ENCODE measurements at regions not wholly inside any gene's neighbourhood (a gene's known extent, or its start where the extent isn't known, plus 50 kb on each side); places are given as distances from the start of the nearest gene placed in this dataset.

DNA sequence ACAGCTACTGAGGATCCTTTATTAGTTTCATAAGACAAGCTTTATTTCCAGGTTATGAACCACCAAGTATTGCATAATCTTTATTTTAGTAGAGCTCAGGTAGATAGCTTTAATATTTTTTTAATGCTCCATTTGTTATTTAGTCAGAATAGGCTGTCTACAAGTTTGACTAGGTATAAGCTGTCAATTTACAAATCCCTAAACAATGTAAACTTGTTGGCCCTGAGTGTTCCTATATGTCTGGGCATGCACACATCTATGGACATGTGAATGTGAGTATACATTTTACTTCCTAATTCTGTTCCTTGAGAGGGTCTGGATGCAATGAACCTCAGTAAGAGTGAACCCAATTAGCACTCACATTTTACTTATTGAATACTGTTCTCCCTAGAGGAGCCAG is 722.2 kb upstream of the PTPRD start:
- TF ChIP-seq, protein P1, sequence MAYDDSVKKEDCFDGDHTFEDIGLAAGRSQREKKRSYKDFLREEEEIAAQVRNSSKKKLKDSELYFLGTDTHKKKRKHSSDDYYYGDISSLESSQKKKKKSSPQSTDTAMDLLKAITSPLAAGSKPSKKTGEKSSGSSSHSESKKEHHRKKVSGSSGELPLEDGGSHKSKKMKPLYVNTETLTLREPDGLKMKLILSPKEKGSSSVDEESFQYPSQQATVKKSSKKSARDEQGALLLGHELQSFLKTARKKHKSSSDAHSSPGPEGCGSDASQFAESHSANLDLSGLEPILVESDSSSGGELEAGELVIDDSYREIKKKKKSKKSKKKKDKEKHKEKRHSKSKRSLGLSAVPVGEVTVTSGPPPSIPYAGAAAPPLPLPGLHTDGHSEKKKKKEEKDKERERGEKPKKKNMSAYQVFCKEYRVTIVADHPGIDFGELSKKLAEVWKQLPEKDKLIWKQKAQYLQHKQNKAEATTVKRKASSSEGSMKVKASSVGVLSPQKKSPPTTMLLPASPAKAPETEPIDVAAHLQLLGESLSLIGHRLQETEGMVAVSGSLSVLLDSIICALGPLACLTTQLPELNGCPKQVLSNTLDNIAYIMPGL (CRISPR knock-in tag; IDR thresholded peaks at IDR 0.05; ENCODE audit: borderline replicate concordance), result no peak
- Histone ChIP-seq H3K4me3 (no peak overlapping the region), H3K9me3 (no peaks in the 10 kb centered on the region), H3K4me1 (no peaks in the 10 kb centered on the region), H3K4me2 (no peak overlapping the region), H3K27ac (no peak overlapping the region)
- FAIRE-seq (no peak), ATAC-seq (no peak), DNase-seq (ENCODE audit: low read depth in 1 of 2, low spot score in 1 of 2) (no peak)
- CTCF ChIA-PET, result interaction anchor here (0.6 kb wide), 2 partner anchors 31 to 86 kb away, joined by 3 read pairs; no protein-coding TSS in a partner anchor
- POLR2A ChIA-PET, result no interaction called here

DNA sequence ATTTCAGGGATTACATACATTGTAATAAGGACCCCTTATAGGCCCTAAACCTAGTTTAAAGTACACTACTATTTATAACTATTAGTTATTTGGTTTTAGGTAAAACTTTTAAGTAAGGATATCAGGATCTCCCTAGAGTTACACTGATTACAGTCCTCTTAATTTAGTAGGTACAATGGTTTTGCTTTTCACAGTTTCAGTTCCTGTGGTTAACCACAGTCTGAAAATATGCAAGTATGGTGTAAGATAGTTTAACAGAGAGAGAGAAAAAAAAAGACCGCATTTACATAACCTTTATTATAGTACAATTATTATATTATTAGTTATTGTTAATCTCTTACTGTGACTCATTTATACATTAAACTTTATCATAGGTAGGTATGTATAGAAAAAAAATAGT is 725.3 kb upstream of the PTPRD start:
- Histone ChIP-seq H3K4me2 (no peak overlapping the region), H3K4me3 (no peak overlapping the region), H3K27ac (no peak overlapping the region), H3K4me1 (no peaks in the 10 kb centered on the region), H3K9me3 (no peaks in the 10 kb centered on the region)
- ChIA-PET CTCF (no interaction called here), POLR2A (no interaction called here)
- DNase-seq (ENCODE audit: low read depth in 1 of 2, low spot score in 1 of 2) (no peak), ATAC-seq (no peak), FAIRE-seq (no peak)
- 79% methylated on average over 1 of the region's 1 CpG for WGBS (ENCODE audit: missing lambda C conversion rate)
- TF ChIP-seq RAD21 (conservative IDR thresholded peaks at IDR 0.05 in 1 of 2, IDR thresholded peaks at IDR 0.05 in 1 of 2), result no peak
- TF ChIP-seq BHLHE40 (IDR thresholded peaks at IDR 0.05; ENCODE audit: low read depth, low read length), result no peak
- TF ChIP-seq, protein P2, sequence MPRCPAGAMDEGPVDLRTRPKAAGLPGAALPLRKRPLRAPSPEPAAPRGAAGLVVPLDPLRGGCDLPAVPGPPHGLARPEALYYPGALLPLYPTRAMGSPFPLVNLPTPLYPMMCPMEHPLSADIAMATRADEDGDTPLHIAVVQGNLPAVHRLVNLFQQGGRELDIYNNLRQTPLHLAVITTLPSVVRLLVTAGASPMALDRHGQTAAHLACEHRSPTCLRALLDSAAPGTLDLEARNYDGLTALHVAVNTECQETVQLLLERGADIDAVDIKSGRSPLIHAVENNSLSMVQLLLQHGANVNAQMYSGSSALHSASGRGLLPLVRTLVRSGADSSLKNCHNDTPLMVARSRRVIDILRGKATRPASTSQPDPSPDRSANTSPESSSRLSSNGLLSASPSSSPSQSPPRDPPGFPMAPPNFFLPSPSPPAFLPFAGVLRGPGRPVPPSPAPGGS (IDR thresholded peaks at IDR 0.05), result no peak
- TF ChIP-seq KDM5A (IDR thresholded peaks at IDR 0.05), result no peak
- TF ChIP-seq, protein P3, sequence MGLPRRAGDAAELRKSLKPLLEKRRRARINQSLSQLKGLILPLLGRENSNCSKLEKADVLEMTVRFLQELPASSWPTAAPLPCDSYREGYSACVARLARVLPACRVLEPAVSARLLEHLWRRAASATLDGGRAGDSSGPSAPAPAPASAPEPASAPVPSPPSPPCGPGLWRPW (IDR thresholded peaks at IDR 0.05), result no peak
- TF ChIP-seq FOSL2 (IDR thresholded peaks at IDR 0.05), result no peak
- TF ChIP-seq FOSL2 (CRISPR knock-in tag; IDR thresholded peaks at IDR 0.05), result no peak
- no peak for TF ChIP-seq CEBPB (IDR thresholded peaks at IDR 0.05)
- TF ChIP-seq CBX8 (IDR thresholded peaks at IDR 0.05), result no peak
- no peak for TF ChIP-seq EP300 (IDR thresholded peaks at IDR 0.05)
- no peak for TF ChIP-seq ZNF302 (CRISPR knock-in tag; IDR thresholded peaks at IDR 0.05)
- TF ChIP-seq, protein P4, sequence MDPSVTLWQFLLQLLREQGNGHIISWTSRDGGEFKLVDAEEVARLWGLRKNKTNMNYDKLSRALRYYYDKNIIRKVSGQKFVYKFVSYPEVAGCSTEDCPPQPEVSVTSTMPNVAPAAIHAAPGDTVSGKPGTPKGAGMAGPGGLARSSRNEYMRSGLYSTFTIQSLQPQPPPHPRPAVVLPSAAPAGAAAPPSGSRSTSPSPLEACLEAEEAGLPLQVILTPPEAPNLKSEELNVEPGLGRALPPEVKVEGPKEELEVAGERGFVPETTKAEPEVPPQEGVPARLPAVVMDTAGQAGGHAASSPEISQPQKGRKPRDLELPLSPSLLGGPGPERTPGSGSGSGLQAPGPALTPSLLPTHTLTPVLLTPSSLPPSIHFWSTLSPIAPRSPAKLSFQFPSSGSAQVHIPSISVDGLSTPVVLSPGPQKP (IDR thresholded peaks at IDR 0.05; ENCODE audit: low read depth, low read length), result no peak
- no peak for TF ChIP-seq EHMT2 (IDR thresholded peaks at IDR 0.05; ENCODE audit: low read depth)
- TF ChIP-seq NR3C1 (IDR thresholded peaks at IDR 0.05), result no peak
- TF ChIP-seq HOXB13 (CRISPR knock-in tag; IDR thresholded peaks at IDR 0.05; ENCODE audit: low read depth), result no peak
- TF ChIP-seq SREBF2 (IDR thresholded peaks at IDR 0.05), result no peak
- TF ChIP-seq RARB (CRISPR knock-in tag; IDR thresholded peaks at IDR 0.05), result no peak
- no peak for TF ChIP-seq HOXB5 (CRISPR knock-in tag; IDR thresholded peaks at IDR 0.05)
- TF ChIP-seq TP53 (CRISPR knock-in tag; IDR thresholded peaks at IDR 0.05), result no peak
- no peak for TF ChIP-seq ZFP36 (IDR thresholded peaks at IDR 0.05; ENCODE audit: borderline replicate concordance, partially characterized antibody)

DNA sequence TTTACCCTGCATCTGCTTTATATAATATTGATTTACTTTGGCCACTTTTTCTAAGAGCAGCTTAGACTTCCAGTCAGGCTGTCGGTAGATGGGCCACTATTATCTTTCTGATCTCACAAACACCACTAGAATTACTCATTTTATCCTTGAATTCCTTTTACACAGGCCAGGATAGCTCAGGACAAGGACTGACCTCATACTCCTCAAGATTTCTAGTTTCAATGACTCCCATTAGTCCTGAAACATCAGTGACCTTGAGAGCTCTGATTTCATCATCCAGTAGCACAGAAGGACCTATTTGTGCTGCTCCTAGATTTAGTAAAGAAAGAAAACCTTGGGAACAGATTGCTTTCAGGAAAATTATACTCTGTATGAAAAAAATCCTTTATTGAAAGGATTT is 727.9 kb upstream of the PTPRD start:
- Histone ChIP-seq H3K4me2 (no peak overlapping the region), H3K4me1 (no peaks in the 10 kb centered on the region), H3K4me3 (no peak overlapping the region), H3K9me3 (no peaks in the 10 kb centered on the region), H3K27ac (no peak overlapping the region)
- no peak for DNase-seq (ENCODE audit: low read depth in 1 of 2, low spot score in 1 of 2)
- ATAC-seq, result no peak
- TF ChIP-seq EHF (CRISPR knock-in tag; IDR thresholded peaks at IDR 0.05), result no peak
- TF ChIP-seq FOSB (CRISPR knock-in tag; IDR thresholded peaks at IDR 0.05), result no peak
- no peak for TF ChIP-seq TFCP2L1 (CRISPR knock-in tag; IDR thresholded peaks at IDR 0.05)
- TF ChIP-seq ZNF302 (CRISPR knock-in tag; IDR thresholded peaks at IDR 0.05), result no peak
- no peak for TF ChIP-seq RAD21 (conservative IDR thresholded peaks at IDR 0.05 in 1 of 2, IDR thresholded peaks at IDR 0.05 in 1 of 2)
- no peak for TF ChIP-seq FOSL2 (IDR thresholded peaks at IDR 0.05)
- no peak for TF ChIP-seq FOSL2 (CRISPR knock-in tag; IDR thresholded peaks at IDR 0.05)
- no peak for TF ChIP-seq CBX8 (IDR thresholded peaks at IDR 0.05)
- TF ChIP-seq, protein P5, sequence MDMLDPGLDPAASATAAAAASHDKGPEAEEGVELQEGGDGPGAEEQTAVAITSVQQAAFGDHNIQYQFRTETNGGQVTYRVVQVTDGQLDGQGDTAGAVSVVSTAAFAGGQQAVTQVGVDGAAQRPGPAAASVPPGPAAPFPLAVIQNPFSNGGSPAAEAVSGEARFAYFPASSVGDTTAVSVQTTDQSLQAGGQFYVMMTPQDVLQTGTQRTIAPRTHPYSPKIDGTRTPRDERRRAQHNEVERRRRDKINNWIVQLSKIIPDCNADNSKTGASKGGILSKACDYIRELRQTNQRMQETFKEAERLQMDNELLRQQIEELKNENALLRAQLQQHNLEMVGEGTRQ (IDR thresholded peaks at IDR 0.05), result no peak
- TF ChIP-seq JUN (IDR thresholded peaks at IDR 0.05), result no peak
- no peak for TF ChIP-seq ESRRA (IDR thresholded peaks at IDR 0.05; ENCODE audit: borderline replicate concordance, low read length)
- no peak for TF ChIP-seq NFE2L2 (conservative IDR thresholded peaks at IDR 0.05; ENCODE audit: low read length)
- TF ChIP-seq HDAC2 (IDR thresholded peaks at IDR 0.05), result no peak
- no peak for TF ChIP-seq HEYL (CRISPR knock-in tag; IDR thresholded peaks at IDR 0.05)
- TF ChIP-seq RARB (CRISPR knock-in tag; IDR thresholded peaks at IDR 0.05), result no peak
- TF ChIP-seq KDM1A (IDR thresholded peaks at IDR 0.05; ENCODE audit: low read depth), result no peak
- 0% methylated on average over 1 of the region's 1 CpG for WGBS (ENCODE audit: missing lambda C conversion rate)
- ChIA-PET POLR2A (no interaction called here), CTCF (no interaction called here)
- no peak for FAIRE-seq

All from A549 (cell line).